ENCODE measurements at regions not wholly inside any gene's neighbourhood (a gene's known extent, or its start where the extent isn't known, plus 50 kb on each side); places are given as distances from the start of the nearest gene placed in this dataset.

DNA sequence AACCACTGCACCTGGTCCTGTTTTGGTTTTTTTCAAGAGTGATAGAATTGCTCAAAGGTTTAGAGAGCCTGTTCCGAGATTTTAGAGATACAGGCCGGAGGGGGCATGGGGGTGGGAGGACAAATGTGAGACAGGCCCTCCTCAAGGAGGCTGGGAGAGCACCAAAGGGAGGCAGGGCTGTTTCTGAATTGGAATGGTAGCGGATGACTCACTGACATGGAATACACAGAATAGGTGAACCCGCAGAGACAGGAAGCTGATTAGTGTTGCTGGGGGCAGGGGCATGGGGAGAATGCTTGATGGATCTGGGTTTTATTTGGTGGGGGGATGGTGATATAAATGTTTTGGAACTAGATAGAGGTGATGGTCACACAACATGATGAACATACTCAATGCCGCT lies 111.0 kb upstream of the MGAT5 start:
- no peaks in the 10 kb centered on the region for H3K9me3 ChIP-seq (ENCODE audit: insufficient read depth, low read depth, low read length)
- no peak for TF ChIP-seq EZH2phosphoT487 (IDR thresholded peaks at IDR 0.05; ENCODE audit: borderline replicate concordance)
- TF ChIP-seq, protein P1, sequence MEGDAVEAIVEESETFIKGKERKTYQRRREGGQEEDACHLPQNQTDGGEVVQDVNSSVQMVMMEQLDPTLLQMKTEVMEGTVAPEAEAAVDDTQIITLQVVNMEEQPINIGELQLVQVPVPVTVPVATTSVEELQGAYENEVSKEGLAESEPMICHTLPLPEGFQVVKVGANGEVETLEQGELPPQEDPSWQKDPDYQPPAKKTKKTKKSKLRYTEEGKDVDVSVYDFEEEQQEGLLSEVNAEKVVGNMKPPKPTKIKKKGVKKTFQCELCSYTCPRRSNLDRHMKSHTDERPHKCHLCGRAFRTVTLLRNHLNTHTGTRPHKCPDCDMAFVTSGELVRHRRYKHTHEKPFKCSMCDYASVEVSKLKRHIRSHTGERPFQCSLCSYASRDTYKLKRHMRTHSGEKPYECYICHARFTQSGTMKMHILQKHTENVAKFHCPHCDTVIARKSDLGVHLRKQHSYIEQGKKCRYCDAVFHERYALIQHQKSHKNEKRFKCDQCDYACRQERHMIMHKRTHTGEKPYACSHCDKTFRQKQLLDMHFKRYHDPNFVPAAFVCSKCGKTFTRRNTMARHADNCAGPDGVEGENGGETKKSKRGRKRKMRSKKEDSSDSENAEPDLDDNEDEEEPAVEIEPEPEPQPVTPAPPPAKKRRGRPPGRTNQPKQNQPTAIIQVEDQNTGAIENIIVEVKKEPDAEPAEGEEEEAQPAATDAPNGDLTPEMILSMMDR (conservative IDR thresholded peaks at IDR 0.05; ENCODE audit: low read length), result no peak
- H3K4me2 ChIP-seq (ENCODE audit: low read depth, low read length, poor library complexity, severe bottlenecking), result no peak overlapping the region
- H3F3A ChIP-seq (ENCODE audit: low read depth), result no peaks in the 10 kb centered on the region
- H3K4me1 ChIP-seq (ENCODE audit: insufficient read depth, low read length, poor library complexity, severe bottlenecking), result peaks cover 4% of the 10 kb centered on the region
- H4K20me1 ChIP-seq (ENCODE audit: insufficient read depth, low read length, poor library complexity, severe bottlenecking), result peaks cover 34% of the 10 kb centered on the region
- no peak overlapping the region for H2AFZ ChIP-seq (ENCODE audit: low read length)
- no peaks in the 10 kb centered on the region for H3K27me3 ChIP-seq (ENCODE audit: insufficient read depth, low read length, poor library complexity, severe bottlenecking)
- no peak overlapping the region for H3K4me3 ChIP-seq (ENCODE audit: low read length, poor library complexity, severe bottlenecking)
- peaks cover 97% of the 10 kb centered on the region for H3K79me2 ChIP-seq (ENCODE audit: insufficient read depth, low read length)
- H3K9ac ChIP-seq (ENCODE audit: low read depth, low read length, poor library complexity, severe bottlenecking), result no peak overlapping the region
- no peaks in the 10 kb centered on the region; the same call in 1 of the 2 replicates for H3K36me3 ChIP-seq (ENCODE audit: insufficient read depth, low read length)
- H3K9me2 ChIP-seq (replicated peaks; ENCODE audit: low read depth, low read length), result no peaks in the 10 kb centered on the region

DNA sequence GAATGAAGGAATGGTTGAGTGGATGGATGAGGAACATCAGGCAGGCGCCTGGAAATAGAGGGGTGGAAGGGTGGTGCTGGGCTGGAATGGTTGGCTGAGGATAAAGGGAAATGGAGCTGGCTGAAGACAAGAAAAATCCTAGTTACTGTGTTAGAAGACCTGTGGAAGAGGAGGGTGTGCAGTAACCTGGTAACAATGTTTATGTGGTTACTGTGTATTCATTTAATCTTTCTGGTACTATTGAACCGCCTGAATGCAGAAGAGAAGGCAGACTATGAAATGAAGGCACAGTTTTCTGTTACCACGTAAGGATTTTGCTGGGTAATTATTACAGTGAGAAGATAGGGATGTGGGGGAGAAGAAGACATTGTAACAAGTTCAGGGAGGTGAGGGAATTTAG lies 110.3 kb upstream of the MGAT5 start:
- Histone ChIP-seq H3K4me3 (ENCODE audit: low read length, poor library complexity, severe bottlenecking) (no peak overlapping the region), H4K20me1 (ENCODE audit: insufficient read depth, low read length, poor library complexity, severe bottlenecking) (peaks cover 31% of the 10 kb centered on the region), H3K4me2 (ENCODE audit: low read depth, low read length, poor library complexity, severe bottlenecking) (no peak overlapping the region), H3K79me2 (ENCODE audit: insufficient read depth, low read length) (peaks cover 97% of the 10 kb centered on the region), H3K27me3 (ENCODE audit: insufficient read depth, low read length, poor library complexity, severe bottlenecking) (no peaks in the 10 kb centered on the region), H3K36me3 (ENCODE audit: insufficient read depth, low read length) (no peaks in the 10 kb centered on the region; the same call in 1 of the 2 replicates), H3K9me2 (replicated peaks; ENCODE audit: low read depth, low read length) (no peaks in the 10 kb centered on the region), H3K9me3 (ENCODE audit: insufficient read depth, low read depth, low read length) (no peaks in the 10 kb centered on the region), H3F3A (ENCODE audit: low read depth) (no peaks in the 10 kb centered on the region), H3K9ac (ENCODE audit: low read depth, low read length, poor library complexity, severe bottlenecking) (no peak overlapping the region), H3K4me1 (ENCODE audit: insufficient read depth, low read length, poor library complexity, severe bottlenecking) (no peaks in the 10 kb centered on the region), H2AFZ (ENCODE audit: low read length) (no peak overlapping the region)
- TF ChIP-seq, protein P1 (conservative IDR thresholded peaks at IDR 0.05; ENCODE audit: low read length), result no peak
- TF ChIP-seq EZH2phosphoT487 (IDR thresholded peaks at IDR 0.05; ENCODE audit: borderline replicate concordance), result no peak

DNA sequence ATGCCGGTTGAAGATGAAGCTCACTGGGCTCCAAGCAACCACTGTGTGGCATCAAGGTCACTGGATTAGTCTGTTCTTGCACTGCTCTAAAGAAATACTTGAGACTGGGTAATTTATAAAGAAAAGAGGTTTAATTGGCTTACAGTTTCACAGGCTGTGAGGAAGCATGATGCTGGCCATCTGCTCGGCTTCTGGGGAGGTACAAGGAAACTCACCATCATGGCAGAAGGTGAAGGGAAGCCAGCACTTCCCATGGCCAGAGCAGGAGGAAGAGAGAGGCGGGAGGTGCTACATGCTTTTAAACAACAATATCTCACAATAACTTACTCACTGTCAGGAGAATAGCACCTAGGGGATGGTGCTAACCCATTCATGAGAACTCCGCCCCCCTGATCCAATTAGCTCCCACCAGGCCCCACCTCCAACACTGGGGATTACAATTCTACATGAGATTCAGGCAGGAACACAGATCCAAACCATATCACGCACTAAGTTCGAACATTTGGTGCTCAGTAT lies 109.7 kb upstream of the MGAT5 start:
- Histone ChIP-seq H2AFZ (ENCODE audit: low read length) (no peak overlapping the region), H3K27me3 (ENCODE audit: insufficient read depth, low read length, poor library complexity, severe bottlenecking) (no peaks in the 10 kb centered on the region), H3K4me1 (ENCODE audit: insufficient read depth, low read length, poor library complexity, severe bottlenecking) (no peaks in the 10 kb centered on the region), H3K79me2 (ENCODE audit: insufficient read depth, low read length) (peaks cover 96% of the 10 kb centered on the region), H3K9me2 (replicated peaks; ENCODE audit: low read depth, low read length) (no peaks in the 10 kb centered on the region), H3F3A (ENCODE audit: low read depth) (no peaks in the 10 kb centered on the region), H3K36me3 (ENCODE audit: insufficient read depth, low read length) (no peaks in the 10 kb centered on the region; the same call in 1 of the 2 replicates), H3K4me2 (ENCODE audit: low read depth, low read length, poor library complexity, severe bottlenecking) (no peak overlapping the region), H3K4me3 (ENCODE audit: low read length, poor library complexity, severe bottlenecking) (no peak overlapping the region), H3K9ac (ENCODE audit: low read depth, low read length, poor library complexity, severe bottlenecking) (no peak overlapping the region), H3K9me3 (ENCODE audit: insufficient read depth, low read depth, low read length) (no peaks in the 10 kb centered on the region), H4K20me1 (ENCODE audit: insufficient read depth, low read length, poor library complexity, severe bottlenecking) (peaks cover 31% of the 10 kb centered on the region)
- TF ChIP-seq EZH2phosphoT487 (IDR thresholded peaks at IDR 0.05; ENCODE audit: borderline replicate concordance), result no peak
- TF ChIP-seq, protein P1 (conservative IDR thresholded peaks at IDR 0.05; ENCODE audit: low read length), result no peak

All from Loucy (cell line).